Neural cell (in vitro differentiated cells): ENCODE measurements at regions not wholly inside any gene's neighbourhood (a gene's known extent, or its start where the extent isn't known, plus 50 kb on each side); places are given as distances from the start of the nearest gene placed in this dataset.

Experiments used
- EZH2 ChIP-seq: fragments of 200-600, 300-800 bp; shearing (Covaris generic), sonication (generic); IDR thresholded peaks from 2 replicates; pipeline ENCODE4 v1.6.1; 2014; ENCODE audit warnings: antibody characterized with exemption, low read length, borderline replicate concordance, mild to moderate bottlenecking; ENCODE audit not compliant: insufficient read depth, poor library complexity, severe bottlenecking
- POLR2AphosphoS5 ChIP-seq: IDR thresholded peaks from 2 replicates; pipeline ENCODE4 v1.6.1; 2012
- SMC3 ChIP-seq: fragments of 450-650 bp; conservative IDR thresholded peaks from 2 replicates; pipeline ENCODE4 v1.6.1; 2014; ENCODE audit warnings: antibody characterized with exemption, mild to moderate bottlenecking, moderate library complexity; ENCODE audit not compliant: poor library complexity
- TAF1 ChIP-seq: IDR thresholded peaks from 2 replicates; pipeline ENCODE4 v1.6.1; 2012; ENCODE audit warnings: low read depth
- TF ChIP-seq, protein P1 (sequence below): fragments of 450-650 bp; IDR thresholded peaks from 2 replicates; pipeline ENCODE4 v1.5.1; 2014; ENCODE audit warnings: antibody characterized with exemption, mild to moderate bottlenecking, moderate library complexity; ENCODE audit not compliant: poor library complexity, severe bottlenecking
- TF ChIP-seq, protein P2 (sequence below): IDR thresholded peaks from 2 replicates; pipeline ENCODE4 v1.6.1; 2012; ENCODE audit warnings: borderline replicate concordance

DNA sequence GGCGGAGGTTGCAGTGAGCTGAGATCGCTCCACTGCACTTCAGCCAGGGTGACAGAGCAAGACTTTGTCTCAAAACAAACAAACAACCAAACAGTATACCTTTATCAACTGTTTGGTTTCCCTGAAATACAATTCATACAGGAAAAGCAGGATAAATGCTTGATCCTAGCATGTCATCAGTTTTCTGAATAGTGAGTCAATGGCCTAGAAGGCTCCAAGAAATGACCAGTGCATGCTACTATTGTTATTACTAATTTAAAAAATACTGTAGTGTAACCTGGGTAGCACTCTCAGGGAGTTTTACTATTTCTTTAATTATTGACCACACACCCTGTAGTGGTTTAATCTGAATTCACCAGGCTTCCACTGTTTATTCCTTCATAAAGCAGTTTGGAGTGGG, 101.0 kb upstream of the PTPN3 start:
- TF ChIP-seq, protein P1, sequence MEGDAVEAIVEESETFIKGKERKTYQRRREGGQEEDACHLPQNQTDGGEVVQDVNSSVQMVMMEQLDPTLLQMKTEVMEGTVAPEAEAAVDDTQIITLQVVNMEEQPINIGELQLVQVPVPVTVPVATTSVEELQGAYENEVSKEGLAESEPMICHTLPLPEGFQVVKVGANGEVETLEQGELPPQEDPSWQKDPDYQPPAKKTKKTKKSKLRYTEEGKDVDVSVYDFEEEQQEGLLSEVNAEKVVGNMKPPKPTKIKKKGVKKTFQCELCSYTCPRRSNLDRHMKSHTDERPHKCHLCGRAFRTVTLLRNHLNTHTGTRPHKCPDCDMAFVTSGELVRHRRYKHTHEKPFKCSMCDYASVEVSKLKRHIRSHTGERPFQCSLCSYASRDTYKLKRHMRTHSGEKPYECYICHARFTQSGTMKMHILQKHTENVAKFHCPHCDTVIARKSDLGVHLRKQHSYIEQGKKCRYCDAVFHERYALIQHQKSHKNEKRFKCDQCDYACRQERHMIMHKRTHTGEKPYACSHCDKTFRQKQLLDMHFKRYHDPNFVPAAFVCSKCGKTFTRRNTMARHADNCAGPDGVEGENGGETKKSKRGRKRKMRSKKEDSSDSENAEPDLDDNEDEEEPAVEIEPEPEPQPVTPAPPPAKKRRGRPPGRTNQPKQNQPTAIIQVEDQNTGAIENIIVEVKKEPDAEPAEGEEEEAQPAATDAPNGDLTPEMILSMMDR, result no peak
- TF ChIP-seq EZH2 (no peak), SMC3 (no peak), TAF1 (no peak), POLR2AphosphoS5 (no peak)
- TF ChIP-seq, protein P2, sequence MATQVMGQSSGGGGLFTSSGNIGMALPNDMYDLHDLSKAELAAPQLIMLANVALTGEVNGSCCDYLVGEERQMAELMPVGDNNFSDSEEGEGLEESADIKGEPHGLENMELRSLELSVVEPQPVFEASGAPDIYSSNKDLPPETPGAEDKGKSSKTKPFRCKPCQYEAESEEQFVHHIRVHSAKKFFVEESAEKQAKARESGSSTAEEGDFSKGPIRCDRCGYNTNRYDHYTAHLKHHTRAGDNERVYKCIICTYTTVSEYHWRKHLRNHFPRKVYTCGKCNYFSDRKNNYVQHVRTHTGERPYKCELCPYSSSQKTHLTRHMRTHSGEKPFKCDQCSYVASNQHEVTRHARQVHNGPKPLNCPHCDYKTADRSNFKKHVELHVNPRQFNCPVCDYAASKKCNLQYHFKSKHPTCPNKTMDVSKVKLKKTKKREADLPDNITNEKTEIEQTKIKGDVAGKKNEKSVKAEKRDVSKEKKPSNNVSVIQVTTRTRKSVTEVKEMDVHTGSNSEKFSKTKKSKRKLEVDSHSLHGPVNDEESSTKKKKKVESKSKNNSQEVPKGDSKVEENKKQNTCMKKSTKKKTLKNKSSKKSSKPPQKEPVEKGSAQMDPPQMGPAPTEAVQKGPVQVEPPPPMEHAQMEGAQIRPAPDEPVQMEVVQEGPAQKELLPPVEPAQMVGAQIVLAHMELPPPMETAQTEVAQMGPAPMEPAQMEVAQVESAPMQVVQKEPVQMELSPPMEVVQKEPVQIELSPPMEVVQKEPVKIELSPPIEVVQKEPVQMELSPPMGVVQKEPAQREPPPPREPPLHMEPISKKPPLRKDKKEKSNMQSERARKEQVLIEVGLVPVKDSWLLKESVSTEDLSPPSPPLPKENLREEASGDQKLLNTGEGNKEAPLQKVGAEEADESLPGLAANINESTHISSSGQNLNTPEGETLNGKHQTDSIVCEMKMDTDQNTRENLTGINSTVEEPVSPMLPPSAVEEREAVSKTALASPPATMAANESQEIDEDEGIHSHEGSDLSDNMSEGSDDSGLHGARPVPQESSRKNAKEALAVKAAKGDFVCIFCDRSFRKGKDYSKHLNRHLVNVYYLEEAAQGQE, result no peak
